Caco-2 (cell line): ENCODE measurements at regions not wholly inside any gene's neighbourhood (a gene's known extent, or its start where the extent isn't known, plus 50 kb on each side); places are given as distances from the start of the nearest gene placed in this dataset.

Source experiments
- BruUV-seq: library from RNA; stranded (reverse); fragments of 400-500 nt; replicated peaks from 2 replicates; lab custom pipeline; 2021; lab: Mats Ljungman, UMichigan
- CTCF ChIA-PET: fragments of 300-600 bp; sonication (Branson Sonifier 250); formaldehyde crosslinking; loops from one replicate; lab custom pipeline; 2022; ENCODE audit warnings: antibody characterized with exemption; lab: Charles Lee
- POLR2A ChIA-PET: fragments of 300-600 bp; sonication (Branson Sonifier 250); formaldehyde crosslinking; loops from one replicate; lab custom pipeline; 2022; ENCODE audit warnings: antibody characterized with exemption; lab: Charles Lee
- DNase-seq, 2 experiments: peaks; one replicate each; pipeline versions ENCODE4 v3.0.0 to v3.0.0-alpha.2; 2020 to 2022
- H3K27me3 ChIP-seq: replicated peaks from 2 replicates; pipeline ENCODE4 v1.6.0; 2011; ENCODE audit warnings: low read length; ENCODE audit not compliant: control insufficient read depth, insufficient read depth
- H3K36me3 ChIP-seq: 2 replicates; pipeline ENCODE4 v1.5.1; 2011; ENCODE audit warnings: low read length; ENCODE audit not compliant: control insufficient read depth, insufficient read depth
- H3K4me1 ChIP-seq: fragments of 250-450 bp; sonication (Bioruptor Pico); 2 replicates; pipeline ENCODE4 v1.5.1; 2020; ENCODE audit warnings: mild to moderate bottlenecking
- H3K4me3 ChIP-seq: 2 replicates; pipeline ENCODE4 v1.5.1; 2011; ENCODE audit warnings: low read depth, mild to moderate bottlenecking, control low read depth, low read length
- H3K9me3 ChIP-seq: fragments of 250-450 bp; sonication (Bioruptor Pico); 2 replicates; pipeline ENCODE4 v1.5.1; 2020; ENCODE audit warnings: mild to moderate bottlenecking, moderate library complexity
- H3K27ac Mint-ChIP-seq: one replicate; pipeline ENCODE4 v1.8.0; 2022; ENCODE audit warnings: mixed read lengths; ENCODE audit not compliant: unreplicated experiment
- H3K27me3 Mint-ChIP-seq: one replicate; pipeline ENCODE4 v1.8.0; 2022; ENCODE audit warnings: mixed read lengths; ENCODE audit not compliant: insufficient read depth, unreplicated experiment
- H3K36me3 Mint-ChIP-seq: one replicate; pipeline ENCODE4 v1.8.0; 2022; ENCODE audit warnings: mild to moderate bottlenecking, mixed read lengths; ENCODE audit not compliant: insufficient read depth, unreplicated experiment
- H3K4me1 Mint-ChIP-seq: one replicate; pipeline ENCODE4 v1.8.0; 2022; ENCODE audit warnings: low read depth, mixed read lengths; ENCODE audit not compliant: unreplicated experiment
- H3K4me3 Mint-ChIP-seq: one replicate; pipeline ENCODE4 v1.8.0; 2022; ENCODE audit warnings: mild to moderate bottlenecking, moderate library complexity, mixed read lengths; ENCODE audit not compliant: unreplicated experiment
- H3K9me3 Mint-ChIP-seq: one replicate; pipeline ENCODE4 v1.8.0; 2022; ENCODE audit warnings: mixed read lengths; ENCODE audit not compliant: unreplicated experiment
- CTCF ChIP-seq, 2 experiments: fragments of 200-600 bp in 1 of 2; IDR thresholded peaks; 1 replicate in 1 of 2; 2 replicates in 1 of 2; pipeline versions ENCODE4 v1.5.1 to v1.8.0; 2011 to 2022; ENCODE audit warnings: antibody characterized with exemption in 1 of 2, control low read depth in 1 of 2, inconsistent platforms in 1 of 2, low read depth in 1 of 2, low read length in 1 of 2, mild to moderate bottlenecking in 1 of 2, moderate library complexity in 1 of 2; ENCODE audit not compliant: insufficient read depth in 1 of 2, severe bottlenecking in 1 of 2, unreplicated experiment in 1 of 2
- intact Hi-C: fragments of 100-400 bp; cut with micrococcal nuclease; formaldehyde crosslinking; loops from one replicate; pipeline ENCODE4 v1.10.0; 2022; ENCODE audit not compliant: unreplicated experiment

GRCh38 chr21:38014298-38014697 is 98.0 kb upstream of the KCNJ6 start:
- Mint-ChIP-seq H3K27me3 (peaks cover 8% of the 10 kb centered on the region), H3K9me3 (no peaks in the 10 kb centered on the region)

GRCh38 chr21:38027901-38028498 is 111.7 kb upstream of the KCNJ6 start:
- Mint-ChIP-seq H3K4me3 (no peak overlapping the region), H3K36me3 (no peaks in the 10 kb centered on the region), H3K27me3 (peaks cover 20% of the 10 kb centered on the region), H3K9me3 (no peaks in the 10 kb centered on the region), H3K27ac (no peak overlapping the region), H3K4me1 (no peaks in the 10 kb centered on the region)
- no peaks in the 10 kb centered on the region for H3K27me3 ChIP-seq
- no peaks in the 10 kb centered on the region for H3K36me3 ChIP-seq
- CTCF ChIA-PET, result no interaction called here
- no peaks in the 10 kb centered on the region for H3K4me1 ChIP-seq
- intact Hi-C loops, result no loop called here
- no peak for DNase-seq
- no peaks in the 10 kb centered on the region for H3K9me3 ChIP-seq
- POLR2A ChIA-PET, result no interaction called here
- TF ChIP-seq CTCF (IDR thresholded peaks at IDR 0.05; ENCODE audit: insufficient read depth in 1 of 2, low read depth in 1 of 2, low read length in 1 of 2, severe bottlenecking in 1 of 2, unreplicated experiment in 1 of 2), result no peak
- no peak overlapping the region for H3K4me3 ChIP-seq
- no TSS peak for BruUV-seq

More at GRCh38 chr21:38014298-38014697, 98.0 kb upstream of the KCNJ6 start:
- Histone ChIP-seq H3K27me3 (no peaks in the 10 kb centered on the region), H3K4me1 (no peaks in the 10 kb centered on the region), H3K4me3 (no peak overlapping the region), H3K36me3 (no peaks in the 10 kb centered on the region), H3K9me3 (no peaks in the 10 kb centered on the region)
- no peak for DNase-seq
- Mint-ChIP-seq H3K27ac (no peak overlapping the region), H3K4me3 (no peak overlapping the region), H3K4me1 (no peaks in the 10 kb centered on the region), H3K36me3 (no peaks in the 10 kb centered on the region)
- TF ChIP-seq CTCF (IDR thresholded peaks at IDR 0.05; ENCODE audit: insufficient read depth in 1 of 2, low read depth in 1 of 2, low read length in 1 of 2, severe bottlenecking in 1 of 2, unreplicated experiment in 1 of 2), result no peak
- ChIA-PET POLR2A (no interaction called here), CTCF (no interaction called here)
- no TSS peak for BruUV-seq
- intact Hi-C loops, result no loop called here

- H3K27me3 ChIP-seq, result no peaks in the 10 kb centered on the region
- intact Hi-C loops, result no loop called here
- no peaks in the 10 kb centered on the region for H3K4me1 ChIP-seq
- no peak overlapping the region for H3K27ac Mint-ChIP-seq
- no peaks in the 10 kb centered on the region for H3K36me3 ChIP-seq
- no peaks in the 10 kb centered on the region for H3K9me3 Mint-ChIP-seq
- ChIA-PET CTCF (no interaction called here), POLR2A (no interaction called here)
- BruUV-seq, result no TSS peak
- no peak for DNase-seq
- no peak overlapping the region for H3K4me3 Mint-ChIP-seq
- H3K4me3 ChIP-seq, result no peak overlapping the region
- H3K4me1 Mint-ChIP-seq, result no peaks in the 10 kb centered on the region
- no peak for TF ChIP-seq CTCF (IDR thresholded peaks at IDR 0.05; ENCODE audit: insufficient read depth in 1 of 2, low read depth in 1 of 2, low read length in 1 of 2, severe bottlenecking in 1 of 2, unreplicated experiment in 1 of 2)
- peaks cover 13% of the 10 kb centered on the region for H3K27me3 Mint-ChIP-seq
- no peaks in the 10 kb centered on the region for H3K36me3 Mint-ChIP-seq
- no peaks in the 10 kb centered on the region for H3K9me3 ChIP-seq
Observed at GRCh38 chr21:38032082-38032801, 116.0 kb upstream of the KCNJ6 start.
